ENCODE measurements at regions not wholly inside any gene's neighbourhood (a gene's known extent, or its start where the extent isn't known, plus 50 kb on each side); places are given as distances from the start of the nearest gene placed in this dataset.

- Histone ChIP-seq H3K4me1 (replicated peaks in 1 of 2) (no peaks in the 10 kb centered on the region), H3K27me3 (no peaks in the 10 kb centered on the region), H3K9me3 (replicated peaks in 1 of 3) (no peaks in the 10 kb centered on the region), H3K27ac (no peak overlapping the region), H3K4me3 (no peak overlapping the region), H3K36me3 (replicated peaks in 1 of 2) (no peaks in the 10 kb centered on the region)
- TF ChIP-seq POLR2A (IDR thresholded peaks at IDR 0.05) (no peak), CTCF (IDR thresholded peaks at IDR 0.05) (no peak)
- intact Hi-C loops (cut with DNase I): no loop called here
- DNase-seq: no peak
- 89 to 90% (median 89%) methylated on average over 1 of the region's 1 CpG for WGBS, 4 donors
Observed at GRCh38 chr6:147150293-147150692, 53.9 kb upstream of the STXBP5 start.
